ENCODE measurements at regions not wholly inside any gene's neighbourhood (a gene's known extent, or its start where the extent isn't known, plus 50 kb on each side); places are given as distances from the start of the nearest gene placed in this dataset.

- TF ChIP-seq RAD21 (conservative IDR thresholded peaks at IDR 0.05) = no peak
- TF ChIP-seq, protein P1, sequence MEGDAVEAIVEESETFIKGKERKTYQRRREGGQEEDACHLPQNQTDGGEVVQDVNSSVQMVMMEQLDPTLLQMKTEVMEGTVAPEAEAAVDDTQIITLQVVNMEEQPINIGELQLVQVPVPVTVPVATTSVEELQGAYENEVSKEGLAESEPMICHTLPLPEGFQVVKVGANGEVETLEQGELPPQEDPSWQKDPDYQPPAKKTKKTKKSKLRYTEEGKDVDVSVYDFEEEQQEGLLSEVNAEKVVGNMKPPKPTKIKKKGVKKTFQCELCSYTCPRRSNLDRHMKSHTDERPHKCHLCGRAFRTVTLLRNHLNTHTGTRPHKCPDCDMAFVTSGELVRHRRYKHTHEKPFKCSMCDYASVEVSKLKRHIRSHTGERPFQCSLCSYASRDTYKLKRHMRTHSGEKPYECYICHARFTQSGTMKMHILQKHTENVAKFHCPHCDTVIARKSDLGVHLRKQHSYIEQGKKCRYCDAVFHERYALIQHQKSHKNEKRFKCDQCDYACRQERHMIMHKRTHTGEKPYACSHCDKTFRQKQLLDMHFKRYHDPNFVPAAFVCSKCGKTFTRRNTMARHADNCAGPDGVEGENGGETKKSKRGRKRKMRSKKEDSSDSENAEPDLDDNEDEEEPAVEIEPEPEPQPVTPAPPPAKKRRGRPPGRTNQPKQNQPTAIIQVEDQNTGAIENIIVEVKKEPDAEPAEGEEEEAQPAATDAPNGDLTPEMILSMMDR (IDR thresholded peaks at IDR 0.05; ENCODE audit: poor library complexity, severe bottlenecking) = no peak
- TF ChIP-seq MXI1 (conservative IDR thresholded peaks at IDR 0.05; ENCODE audit: poor library complexity, severe bottlenecking) = no peak
Measured at GRCh38 chr1:117698398-117699160, 92.7 kb downstream of the TENT5C start.
